Tibial nerve (tissue), 4 donors: ENCODE measurements at regions not wholly inside any gene's neighbourhood (a gene's known extent, or its start where the extent isn't known, plus 50 kb on each side); places are given as distances from the start of the nearest gene placed in this dataset.

Experiments
- CTCF ChIP-seq, 5 experiments: fragments of 200-600 bp in 3 of 5; fragments of 450-650 bp in 2 of 5; sonication (generic) in 3 of 5; IDR thresholded peaks; one replicate each; pipeline ENCODE4 v1.5.1; 2016 to 2019; ENCODE audit warnings: antibody characterized with exemption in 5 of 5, mild to moderate bottlenecking in 3 of 5, moderate library complexity in 2 of 5
- EP300 ChIP-seq, 2 donors: sonication (generic); formaldehyde crosslinking; IDR thresholded peaks; one replicate each; pipeline ENCODE4 v1.6.1; 2017; ENCODE audit warnings: antibody characterized with exemption in 2 of 2, mild to moderate bottlenecking in 1 of 2
- POLR2A ChIP-seq, 2 donors: fragments of 450-650 bp; IDR thresholded peaks; one replicate each; pipeline ENCODE4 v1.6.1; 2017; ENCODE audit warnings: antibody characterized with exemption in 2 of 2, mild to moderate bottlenecking in 2 of 2, moderate library complexity in 2 of 2

GRCh38 chr5:105739732-105740131 is 1931.0 kb downstream of the EFNA5 start:
- TF ChIP-seq CTCF (IDR thresholded peaks at IDR 0.05) (no peak), POLR2A (IDR thresholded peaks at IDR 0.05) (no peak), EP300 (IDR thresholded peaks at IDR 0.05) (no peak)
